ENCODE measurements at regions not wholly inside any gene's neighbourhood (a gene's known extent, or its start where the extent isn't known, plus 50 kb on each side); places are given as distances from the start of the nearest gene placed in this dataset.

DNA sequence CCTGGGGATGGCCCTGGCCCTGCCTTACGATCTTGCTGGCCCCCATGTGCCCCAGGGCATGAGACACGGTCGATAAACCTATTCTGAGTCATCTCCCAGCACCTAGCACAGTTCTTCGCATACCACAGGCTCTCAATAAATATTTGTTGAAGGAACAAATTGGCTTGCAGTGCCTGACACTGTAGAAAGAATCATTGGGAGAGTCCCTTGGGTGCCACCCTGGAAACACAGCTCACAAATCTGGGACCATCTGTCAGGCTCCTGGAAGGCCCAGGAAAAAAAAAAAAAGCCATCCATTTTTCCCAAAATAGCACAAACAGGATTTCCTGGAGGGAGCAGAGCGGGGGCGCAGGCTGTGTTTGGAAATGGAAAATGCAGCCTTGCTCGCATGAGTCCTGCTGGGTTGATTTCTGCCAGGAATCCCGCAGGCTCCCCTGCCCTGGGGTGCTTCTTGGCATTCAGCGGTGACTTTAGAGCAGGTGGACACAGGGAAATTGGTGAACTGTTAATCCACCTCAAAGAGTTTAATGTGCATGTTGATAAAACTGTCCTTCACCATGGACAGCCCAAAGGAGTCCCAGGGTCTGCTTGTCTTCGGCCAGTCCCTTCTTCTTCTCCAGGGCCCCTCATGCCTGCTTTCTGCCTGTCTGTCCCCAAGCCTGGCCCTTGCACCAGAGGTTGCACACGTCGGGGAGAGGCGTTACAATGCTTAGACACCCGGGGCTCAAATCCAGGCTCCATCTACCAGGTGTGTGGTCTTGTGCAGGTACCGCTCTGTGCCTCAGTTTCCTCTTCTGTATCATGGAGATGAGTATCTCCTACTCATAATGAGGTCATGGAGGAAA, 106.1 kb upstream of the RFLNA start:
- DNase-seq: no peak
- H3K4me1 Mint-ChIP-seq (ENCODE audit: low read depth): peaks cover 9% of the 10 kb centered on the region
- no peaks in the 10 kb centered on the region for H3K9me3 Mint-ChIP-seq
- H3K4me3 Mint-ChIP-seq: no peak overlapping the region
- TF ChIP-seq CTCF (IDR thresholded peaks at IDR 0.05): no peak
- H3K27ac Mint-ChIP-seq: no peak overlapping the region
- no peaks in the 10 kb centered on the region for H3K36me3 Mint-ChIP-seq (ENCODE audit: low read depth)
- peaks cover 25% of the 10 kb centered on the region for H3K27me3 Mint-ChIP-seq (ENCODE audit: insufficient read depth)

DNA sequence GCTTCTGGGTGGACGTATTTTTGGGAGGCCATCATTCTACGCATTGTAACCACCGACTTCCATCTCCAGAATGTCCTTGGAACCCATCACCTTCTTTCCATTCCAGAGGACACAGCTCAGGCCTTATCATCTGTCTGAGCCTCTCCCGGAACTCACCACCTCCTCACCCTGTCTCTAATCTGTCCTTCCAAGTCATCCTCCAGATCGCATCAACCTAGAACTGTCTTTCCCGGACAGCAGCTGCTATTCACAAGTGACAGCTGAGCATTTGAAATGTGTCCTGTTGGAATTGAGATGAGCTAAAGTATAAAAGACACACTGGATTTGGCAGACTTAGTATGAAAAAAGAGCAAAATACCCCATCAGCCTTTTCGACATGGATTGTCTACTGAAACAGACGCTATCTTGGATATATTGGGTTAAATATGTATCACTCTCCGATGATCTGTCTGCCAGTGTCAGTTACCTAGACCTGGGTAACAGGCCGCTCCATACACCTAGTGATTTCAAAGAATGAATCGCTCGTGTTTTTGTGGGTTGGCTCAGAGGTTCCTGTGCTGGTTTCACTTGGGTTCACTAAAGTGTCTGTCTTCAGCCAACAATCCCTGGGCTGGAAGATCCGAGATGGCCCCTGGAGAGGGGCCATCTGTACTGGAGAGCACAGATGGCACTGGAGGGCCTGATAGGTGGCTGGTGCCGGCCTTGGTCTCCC, 104.4 kb upstream of the RFLNA start:
- TF ChIP-seq CTCF (IDR thresholded peaks at IDR 0.05): no peak
- no peak overlapping the region for H3K4me3 Mint-ChIP-seq
- peaks cover 32% of the 10 kb centered on the region for H3K27me3 Mint-ChIP-seq (ENCODE audit: insufficient read depth)
- no peak for DNase-seq
- no peaks in the 10 kb centered on the region for H3K9me3 Mint-ChIP-seq
- peaks cover 9% of the 10 kb centered on the region for H3K4me1 Mint-ChIP-seq (ENCODE audit: low read depth)
- no peaks in the 10 kb centered on the region for H3K36me3 Mint-ChIP-seq (ENCODE audit: low read depth)
- no peak overlapping the region for H3K27ac Mint-ChIP-seq

DNA sequence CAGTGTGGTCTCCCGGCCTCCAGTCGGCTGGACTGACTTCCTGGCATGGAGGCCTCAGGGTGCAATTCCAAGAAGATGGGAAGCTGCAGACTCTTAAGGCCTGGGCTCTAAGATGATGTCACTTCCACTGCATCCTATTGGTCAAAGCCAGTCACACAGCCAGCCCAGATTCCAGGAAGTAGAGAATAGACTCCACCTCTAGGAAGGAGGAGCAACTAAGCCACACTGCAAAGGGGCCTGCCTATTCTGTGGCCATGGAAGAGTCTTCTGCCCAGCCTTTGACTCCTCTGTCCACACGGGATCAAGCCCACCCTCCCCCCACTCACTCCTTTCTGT, 103.9 kb upstream of the RFLNA start:
- Mint-ChIP-seq H3K27ac (no peak overlapping the region), H3K36me3 (ENCODE audit: low read depth) (no peaks in the 10 kb centered on the region)

GRCh38 chr12:124191966-124192365, 102.9 kb upstream of the RFLNA start:
- H3K27ac Mint-ChIP-seq: no peak overlapping the region
- no peak overlapping the region for H3K4me3 Mint-ChIP-seq
- peaks cover 1% of the 10 kb centered on the region; the same call in 1 of the 2 replicates for H3K36me3 Mint-ChIP-seq (ENCODE audit: low read depth)
- H3K9me3 Mint-ChIP-seq: peaks cover 10% of the 10 kb centered on the region
- no peak for TF ChIP-seq CTCF (IDR thresholded peaks at IDR 0.05)
- DNase-seq: no peak
- peaks cover 35% of the 10 kb centered on the region for H3K27me3 Mint-ChIP-seq (ENCODE audit: insufficient read depth)
- peaks cover 9% of the 10 kb centered on the region for H3K4me1 Mint-ChIP-seq (ENCODE audit: low read depth)

More for the DNA sequence above, 103.9 kb upstream of the RFLNA start:
- no peak for DNase-seq
- no peak for TF ChIP-seq CTCF (IDR thresholded peaks at IDR 0.05)
- Mint-ChIP-seq H3K27me3 (ENCODE audit: insufficient read depth) (peaks cover 35% of the 10 kb centered on the region), H3K4me1 (ENCODE audit: low read depth) (peaks cover 9% of the 10 kb centered on the region), H3K9me3 (peaks cover under 1% of the 10 kb centered on the region; the same call in 1 of the 2 replicates), H3K4me3 (no peak overlapping the region)

DNA sequence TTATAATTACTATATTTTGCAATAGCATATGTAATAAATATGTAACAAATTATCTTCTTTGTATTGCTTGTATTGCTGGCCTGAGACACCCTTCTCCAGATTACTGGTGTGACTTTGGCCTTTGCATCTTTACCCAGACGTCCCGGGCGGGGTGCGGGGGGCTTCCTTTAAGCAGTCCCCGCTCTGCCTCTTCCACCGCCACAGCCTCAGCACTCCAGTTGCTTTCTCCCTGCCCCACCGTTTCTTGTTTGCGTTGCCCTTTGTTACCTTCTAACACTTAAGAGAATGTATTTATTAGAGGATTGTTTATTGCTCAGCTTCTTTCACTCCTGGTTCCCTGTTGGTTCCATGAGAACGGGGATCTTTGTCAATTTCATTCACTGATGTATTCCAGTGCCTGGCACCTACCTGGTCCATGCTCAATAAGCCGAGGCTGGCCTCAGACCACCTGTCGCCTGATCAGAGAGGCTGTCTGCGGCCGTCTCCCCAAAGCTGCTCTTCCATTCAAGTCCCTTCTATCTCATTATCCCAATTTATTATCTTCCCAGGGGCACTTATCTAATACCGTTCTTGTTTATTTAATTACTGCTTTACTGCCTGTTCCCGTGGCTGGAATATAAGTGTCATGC, 100.5 kb upstream of the RFLNA start:
- DNase-seq: no peak
- peaks cover 15% of the 10 kb centered on the region for H3K9me3 Mint-ChIP-seq
- TF ChIP-seq CTCF (IDR thresholded peaks at IDR 0.05): no peak
- no peak overlapping the region for H3K27ac Mint-ChIP-seq
- peaks cover 47% of the 10 kb centered on the region for H3K27me3 Mint-ChIP-seq (ENCODE audit: insufficient read depth)
- H3K36me3 Mint-ChIP-seq (ENCODE audit: low read depth): peaks cover 6% of the 10 kb centered on the region; the same call in 1 of the 2 replicates
- no peak overlapping the region for H3K4me3 Mint-ChIP-seq
- H3K4me1 Mint-ChIP-seq (ENCODE audit: low read depth): no peaks in the 10 kb centered on the region; the same call in 1 of the 2 replicates

All from HFFc6 (cell line).